Keratinocyte (primary cell): ENCODE measurements at regions not wholly inside any gene's neighbourhood (a gene's known extent, or its start where the extent isn't known, plus 50 kb on each side); places are given as distances from the start of the nearest gene placed in this dataset.

ENCODE experiments used
- DNase-seq: peaks from one replicate; pipeline ENCODE4 v3.0.0-alpha.2; 2011; ENCODE audit warnings: low read depth, missing footprints, low spot score
- FAIRE-seq: peaks from 2 replicates; lab custom pipeline; 2011; peaks lifted over from hg19 to GRCh38; lab: Jason Lieb, UNC
- H2AFZ ChIP-seq: 2 replicates; pipeline ENCODE4 v1.6.0; 2012; ENCODE audit warnings: low read length, control low read depth, inconsistent platforms; ENCODE audit not compliant: control insufficient read depth
- H3K27ac ChIP-seq: 2 replicates; pipeline ENCODE4 v1.5.1; 2011; ENCODE audit warnings: low read length; ENCODE audit not compliant: control insufficient read depth, insufficient read depth
- H3K27me3 ChIP-seq: 3 replicates; pipeline ENCODE4 v1.6.0; 2011; ENCODE audit warnings: low read length; ENCODE audit not compliant: control insufficient read depth, insufficient read depth; ENCODE audit errors: extremely low read depth
- H3K36me3 ChIP-seq, 2 experiments: 2 replicates in 1 of 2; 3 replicates in 1 of 2; pipeline ENCODE4 v1.5.1; 2011; ENCODE audit warnings: low read length in 2 of 2, mild to moderate bottlenecking in 1 of 2; ENCODE audit not compliant: control insufficient read depth in 2 of 2, insufficient read depth in 2 of 2; ENCODE audit errors: extremely low read depth in 1 of 2
- H3K4me1 ChIP-seq: 3 replicates; pipeline ENCODE4 v1.5.1; 2011; ENCODE audit warnings: low read length; ENCODE audit not compliant: control insufficient read depth, insufficient read depth; ENCODE audit errors: extremely low read depth
- H3K4me2 ChIP-seq: 3 replicates; pipeline ENCODE4 v1.6.0; 2011; ENCODE audit warnings: low read depth, low read length; ENCODE audit not compliant: control insufficient read depth, insufficient read depth; ENCODE audit errors: extremely low read depth
- H3K4me3 ChIP-seq, 3 experiments: fragments of 200-600 bp in 1 of 3; sonication (generic) in 1 of 3; 2 replicates in 2 of 3; 3 replicates in 1 of 3; pipeline ENCODE4 v1.5.1; 2011 to 2016; ENCODE audit warnings: low read length in 3 of 3, mild to moderate bottlenecking in 3 of 3, control low read depth in 2 of 3, inconsistent platforms in 1 of 3, low read depth in 1 of 3, mixed read lengths in 1 of 3, mixed run types in 1 of 3, moderate library complexity in 1 of 3; ENCODE audit not compliant: control insufficient read depth in 2 of 3, insufficient read depth in 2 of 3; ENCODE audit errors: extremely low read depth in 1 of 3
- H3K79me2 ChIP-seq: 2 replicates; pipeline ENCODE4 v1.6.0; 2012; ENCODE audit warnings: low read length; ENCODE audit not compliant: control insufficient read depth, insufficient read depth
- H3K9ac ChIP-seq: 3 replicates; pipeline ENCODE4 v1.6.0; 2011; ENCODE audit warnings: low read length; ENCODE audit not compliant: control insufficient read depth, insufficient read depth; ENCODE audit errors: extremely low read depth
- H3K9me1 ChIP-seq: 3 replicates; pipeline ENCODE4 v1.6.0; 2011; ENCODE audit warnings: low read length; ENCODE audit not compliant: control insufficient read depth, insufficient read depth; ENCODE audit errors: extremely low read depth
- H3K9me3 ChIP-seq: 2 replicates; pipeline ENCODE4 v1.5.1; 2012; ENCODE audit warnings: low read depth, low read length; ENCODE audit not compliant: control insufficient read depth
- H4K20me1 ChIP-seq: 3 replicates; pipeline ENCODE4 v1.6.0; 2011; ENCODE audit warnings: low read length; ENCODE audit not compliant: control insufficient read depth, insufficient read depth; ENCODE audit errors: extremely low read depth
- CTCF ChIP-seq, 3 experiments: IDR thresholded peaks in 1 of 3; conservative IDR thresholded peaks in 1 of 3; optimal IDR thresholded peaks in 1 of 3; 2 replicates in 2 of 3; 3 replicates in 1 of 3; pipeline versions ENCODE3 to v1.5.1; 2011; ENCODE audit warnings: low read length in 3 of 3, mild to moderate bottlenecking in 3 of 3, moderate library complexity in 2 of 3, control low read depth in 1 of 3, inconsistent platforms in 1 of 3; ENCODE audit not compliant: insufficient read depth in 2 of 3; ENCODE audit errors: extremely low read depth in 1 of 3
- EZH2 ChIP-seq: IDR thresholded peaks from one replicate; pipeline ENCODE4 v1.6.1; 2012; ENCODE audit warnings: inconsistent platforms, mild to moderate bottlenecking, low read length, moderate library complexity
- dilution Hi-C: fragments of 300-500 bp; cut with MboI; formaldehyde crosslinking; loops from one replicate; pipeline ENCODE4 v1.7.0; 2020; ENCODE audit warnings: low sequenced_read_pairs; ENCODE audit not compliant: extremely low pct_ligation_motif_present

GRCh38 chr3:22714749-22715148 lies 488.4 kb upstream of the UBE2E2 start:
- FAIRE-seq (no peak), DNase-seq (no peak)
- H3K9ac ChIP-seq = no peak overlapping the region
- TF ChIP-seq EZH2 (no peak), CTCF (optimal IDR thresholded peaks at IDR 0.05 in 1 of 3, IDR thresholded peaks at IDR 0.05 in 1 of 3, conservative IDR thresholded peaks at IDR 0.05 in 1 of 3; ENCODE audit: extremely low read depth in 1 of 3, insufficient read depth in 2 of 3, low read length in 3 of 3) (no peak)
- H4K20me1 ChIP-seq = no peaks in the 10 kb centered on the region
- no peaks in the 10 kb centered on the region for H3K79me2 ChIP-seq
- no peak overlapping the region for H2AFZ ChIP-seq
- dilution Hi-C loops = no loop called here
- H3K9me1 ChIP-seq = no peaks in the 10 kb centered on the region
- H3K4me1 ChIP-seq = peaks cover 3% of the 10 kb centered on the region
- no peak overlapping the region for H3K4me3 ChIP-seq
- no peaks in the 10 kb centered on the region for H3K9me3 ChIP-seq
- H3K27ac ChIP-seq = no peak overlapping the region
- no peaks in the 10 kb centered on the region for H3K27me3 ChIP-seq
- H3K4me2 ChIP-seq = no peak overlapping the region
- H3K36me3 ChIP-seq = no peaks in the 10 kb centered on the region

GRCh38 chr3:22720596-22720995 lies 482.5 kb upstream of the UBE2E2 start:
- DNase-seq = no peak
- Histone ChIP-seq H3K9me3 (no peaks in the 10 kb centered on the region), H3K9ac (no peak overlapping the region), H4K20me1 (no peaks in the 10 kb centered on the region), H3K27me3 (no peaks in the 10 kb centered on the region), H3K4me2 (no peak overlapping the region), H3K27ac (no peak overlapping the region), H3K36me3 (no peaks in the 10 kb centered on the region), H2AFZ (no peak overlapping the region), H3K79me2 (no peaks in the 10 kb centered on the region), H3K4me3 (no peak overlapping the region), H3K9me1 (no peaks in the 10 kb centered on the region), H3K4me1 (no peaks in the 10 kb centered on the region)
- no peak for TF ChIP-seq CTCF (optimal IDR thresholded peaks at IDR 0.05 in 1 of 3, IDR thresholded peaks at IDR 0.05 in 1 of 3, conservative IDR thresholded peaks at IDR 0.05 in 1 of 3; ENCODE audit: extremely low read depth in 1 of 3, insufficient read depth in 2 of 3, low read length in 3 of 3)
- no peak for TF ChIP-seq EZH2
- dilution Hi-C loops = no loop called here
- FAIRE-seq = no peak
